Left lobe of liver (tissue), 2 donors: ENCODE measurements at regions not wholly inside any gene's neighbourhood (a gene's known extent, or its start where the extent isn't known, plus 50 kb on each side); places are given as distances from the start of the nearest gene placed in this dataset.
"Not testable (repeated sequence)": the region's sequence is repeated elsewhere in the genome, so short reads cannot be mapped to it uniquely, and the experiment has no call there.

Experiments
- ATAC-seq: fragments of 200-7000 bp; cut with Tn5 transposase; one replicate; pipeline ENCODE4 v1.9.1; 2020; ENCODE audit warnings: mild to moderate bottlenecking, moderate library complexity
- DNase-seq: peaks from one replicate; pipeline ENCODE4 v3.0.0-alpha.2; 2020; ENCODE audit warnings: low spot score
- donor health status: DM: no; HTN: no; CAD: no; lungs with moderate emphysema.
- donor health status: DM: no; HTN: yes; CAD: no.

GRCh38 chrX:77390365-77390764 lies 56.8 kb upstream of the FGF16 start:
- ATAC-seq, DNase-seq: not testable (repeated sequence)

GRCh38 chrX:77396781-77397180 lies 50.4 kb upstream of the FGF16 start:
- ATAC-seq = no peak

More at GRCh38 chrX:77396781-77397180, 50.4 kb upstream of the FGF16 start:
- DNase-seq = no peak
